ENCODE measurements at regions not wholly inside any gene's neighbourhood (a gene's known extent, or its start where the extent isn't known, plus 50 kb on each side); places are given as distances from the start of the nearest gene placed in this dataset.

DNA sequence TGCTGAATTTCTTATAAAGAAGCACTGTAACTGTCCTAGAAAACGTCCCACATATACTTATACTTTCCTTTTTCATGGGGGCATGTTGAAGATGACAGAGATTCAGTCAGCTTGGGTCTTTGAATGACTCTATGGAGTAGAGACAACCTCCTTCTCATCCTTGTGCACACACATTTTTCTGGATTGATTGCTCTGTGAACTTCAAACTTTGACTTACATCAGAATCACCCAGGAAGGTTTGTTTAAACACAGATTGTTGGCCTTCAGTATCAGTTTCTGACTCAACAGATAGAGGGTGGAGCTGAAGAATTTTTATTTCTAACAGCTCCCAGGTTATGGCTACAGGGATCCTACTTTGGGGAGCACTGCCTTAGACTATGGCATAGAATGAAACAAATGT is 97.6 kb upstream of the DGKB start:
- H3K4me3 ChIP-seq (ENCODE audit: low read depth, low read length) = no peak overlapping the region
- no peak overlapping the region for H3K27ac ChIP-seq (ENCODE audit: extremely low read depth, low read depth, low read length)
- no peaks in the 10 kb centered on the region for H3K4me1 ChIP-seq (ENCODE audit: control insufficient read depth, insufficient read depth, low read length)
- no peaks in the 10 kb centered on the region for H3K9me3 ChIP-seq (ENCODE audit: control insufficient read depth, insufficient read depth, low read depth, low read length)
- H3K36me3 ChIP-seq (ENCODE audit: control insufficient read depth in 2 of 2, insufficient read depth in 1 of 2, low read length in 2 of 2) = no peaks in the 10 kb centered on the region
- ChIA-PET POLR2A (no interaction called here), CTCF (no interaction called here)
- no peak for TF ChIP-seq FEZF1 (tag by site-specific recombination; IDR thresholded peaks at IDR 0.05)
- TF ChIP-seq, protein P1, sequence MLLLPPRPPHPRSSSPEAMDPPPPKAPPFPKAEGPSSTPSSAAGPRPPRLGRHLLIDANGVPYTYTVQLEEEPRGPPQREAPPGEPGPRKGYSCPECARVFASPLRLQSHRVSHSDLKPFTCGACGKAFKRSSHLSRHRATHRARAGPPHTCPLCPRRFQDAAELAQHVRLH (tag by site-specific recombination; IDR thresholded peaks at IDR 0.05) = no peak
- TF ChIP-seq PRDM1 (tag by site-specific recombination; IDR thresholded peaks at IDR 0.05) = no peak
- TF ChIP-seq, protein P2, sequence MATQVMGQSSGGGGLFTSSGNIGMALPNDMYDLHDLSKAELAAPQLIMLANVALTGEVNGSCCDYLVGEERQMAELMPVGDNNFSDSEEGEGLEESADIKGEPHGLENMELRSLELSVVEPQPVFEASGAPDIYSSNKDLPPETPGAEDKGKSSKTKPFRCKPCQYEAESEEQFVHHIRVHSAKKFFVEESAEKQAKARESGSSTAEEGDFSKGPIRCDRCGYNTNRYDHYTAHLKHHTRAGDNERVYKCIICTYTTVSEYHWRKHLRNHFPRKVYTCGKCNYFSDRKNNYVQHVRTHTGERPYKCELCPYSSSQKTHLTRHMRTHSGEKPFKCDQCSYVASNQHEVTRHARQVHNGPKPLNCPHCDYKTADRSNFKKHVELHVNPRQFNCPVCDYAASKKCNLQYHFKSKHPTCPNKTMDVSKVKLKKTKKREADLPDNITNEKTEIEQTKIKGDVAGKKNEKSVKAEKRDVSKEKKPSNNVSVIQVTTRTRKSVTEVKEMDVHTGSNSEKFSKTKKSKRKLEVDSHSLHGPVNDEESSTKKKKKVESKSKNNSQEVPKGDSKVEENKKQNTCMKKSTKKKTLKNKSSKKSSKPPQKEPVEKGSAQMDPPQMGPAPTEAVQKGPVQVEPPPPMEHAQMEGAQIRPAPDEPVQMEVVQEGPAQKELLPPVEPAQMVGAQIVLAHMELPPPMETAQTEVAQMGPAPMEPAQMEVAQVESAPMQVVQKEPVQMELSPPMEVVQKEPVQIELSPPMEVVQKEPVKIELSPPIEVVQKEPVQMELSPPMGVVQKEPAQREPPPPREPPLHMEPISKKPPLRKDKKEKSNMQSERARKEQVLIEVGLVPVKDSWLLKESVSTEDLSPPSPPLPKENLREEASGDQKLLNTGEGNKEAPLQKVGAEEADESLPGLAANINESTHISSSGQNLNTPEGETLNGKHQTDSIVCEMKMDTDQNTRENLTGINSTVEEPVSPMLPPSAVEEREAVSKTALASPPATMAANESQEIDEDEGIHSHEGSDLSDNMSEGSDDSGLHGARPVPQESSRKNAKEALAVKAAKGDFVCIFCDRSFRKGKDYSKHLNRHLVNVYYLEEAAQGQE (tag by site-specific recombination; IDR thresholded peaks at IDR 0.05) = no peak

DNA sequence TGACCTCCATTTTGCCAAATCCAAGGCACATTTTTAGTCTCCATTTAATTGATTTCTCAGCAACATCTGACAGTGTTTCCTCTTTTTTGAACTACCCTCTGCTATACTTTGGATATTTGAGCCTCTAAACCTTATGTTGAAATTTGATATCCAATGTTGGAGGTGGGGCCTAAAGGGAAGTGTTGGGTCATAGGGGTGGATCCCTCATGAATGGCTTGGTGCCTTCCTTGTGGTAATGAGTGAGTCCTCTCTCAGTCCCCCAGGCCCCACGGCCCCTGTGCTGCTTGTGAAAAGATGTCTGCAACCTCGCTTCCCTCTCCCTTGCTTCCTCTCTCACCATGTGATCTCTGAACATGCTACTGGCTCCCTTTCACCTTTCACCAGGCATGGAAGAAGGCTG is 96.8 kb upstream of the DGKB start:
- TF ChIP-seq ZNF157 (tag by site-specific recombination; IDR thresholded peaks at IDR 0.05) (no peak), SALL2 (tag by site-specific recombination; IDR thresholded peaks at IDR 0.05; ENCODE audit: borderline replicate concordance) (no peak), ZNF133 (tag by site-specific recombination; IDR thresholded peaks at IDR 0.05) (no peak), ZNF423 (tag by site-specific recombination; IDR thresholded peaks at IDR 0.05) (no peak), ZNF23 (tag by site-specific recombination; IDR thresholded peaks at IDR 0.05; ENCODE audit: borderline replicate concordance) (no peak), ZNF473 (tag by site-specific recombination; IDR thresholded peaks at IDR 0.05) (no peak)
- TF ChIP-seq, protein P1 (tag by site-specific recombination; IDR thresholded peaks at IDR 0.05) = no peak
- Histone ChIP-seq H3K9me3 (ENCODE audit: control insufficient read depth, insufficient read depth, low read depth, low read length) (no peaks in the 10 kb centered on the region), H3K27ac (ENCODE audit: extremely low read depth, low read depth, low read length) (no peak overlapping the region), H3K4me1 (ENCODE audit: control insufficient read depth, insufficient read depth, low read length) (no peaks in the 10 kb centered on the region), H3K4me3 (ENCODE audit: low read depth, low read length) (no peak overlapping the region), H3K36me3 (ENCODE audit: control insufficient read depth in 2 of 2, insufficient read depth in 1 of 2, low read length in 2 of 2) (no peaks in the 10 kb centered on the region)
- ChIA-PET POLR2A (no interaction called here), CTCF (no interaction called here)

DNA sequence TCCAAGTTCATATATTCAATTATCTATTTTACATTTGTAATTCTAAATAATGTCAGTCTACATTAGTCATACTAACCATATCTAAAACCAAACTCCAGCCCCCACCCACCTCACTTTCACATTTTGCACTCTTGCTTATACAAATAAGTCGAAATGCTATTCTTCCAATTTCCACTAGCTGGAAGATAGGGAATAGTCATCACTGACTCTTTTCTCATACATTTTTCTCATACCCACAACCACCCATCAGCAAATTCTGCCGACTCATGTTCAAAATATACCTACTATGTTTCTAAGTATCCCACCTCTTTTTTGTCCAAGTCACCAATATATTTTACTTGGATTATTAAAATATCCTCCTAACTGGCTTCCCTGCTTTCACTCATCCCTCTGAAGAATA is 93.2 kb upstream of the DGKB start:
- CTCF ChIA-PET = interaction anchor here (0.5 to 0.7 kb wide), 3 partner anchors 14 to 102 kb away, joined by 3 to 4 read pairs (median 4); no protein-coding TSS in a partner anchor
- Histone ChIP-seq H3K9me3 (ENCODE audit: control insufficient read depth, insufficient read depth, low read depth, low read length) (no peaks in the 10 kb centered on the region), H3K4me1 (ENCODE audit: control insufficient read depth, insufficient read depth, low read length) (no peaks in the 10 kb centered on the region), H3K27ac (ENCODE audit: extremely low read depth, low read depth, low read length) (no peak overlapping the region), H3K36me3 (ENCODE audit: control insufficient read depth in 2 of 2, insufficient read depth in 1 of 2, low read length in 2 of 2) (no peaks in the 10 kb centered on the region), H3K4me3 (ENCODE audit: low read depth, low read length) (no peak overlapping the region)
- no peak for TF ChIP-seq ZNF23 (tag by site-specific recombination; IDR thresholded peaks at IDR 0.05; ENCODE audit: borderline replicate concordance)
- TF ChIP-seq, protein P3, sequence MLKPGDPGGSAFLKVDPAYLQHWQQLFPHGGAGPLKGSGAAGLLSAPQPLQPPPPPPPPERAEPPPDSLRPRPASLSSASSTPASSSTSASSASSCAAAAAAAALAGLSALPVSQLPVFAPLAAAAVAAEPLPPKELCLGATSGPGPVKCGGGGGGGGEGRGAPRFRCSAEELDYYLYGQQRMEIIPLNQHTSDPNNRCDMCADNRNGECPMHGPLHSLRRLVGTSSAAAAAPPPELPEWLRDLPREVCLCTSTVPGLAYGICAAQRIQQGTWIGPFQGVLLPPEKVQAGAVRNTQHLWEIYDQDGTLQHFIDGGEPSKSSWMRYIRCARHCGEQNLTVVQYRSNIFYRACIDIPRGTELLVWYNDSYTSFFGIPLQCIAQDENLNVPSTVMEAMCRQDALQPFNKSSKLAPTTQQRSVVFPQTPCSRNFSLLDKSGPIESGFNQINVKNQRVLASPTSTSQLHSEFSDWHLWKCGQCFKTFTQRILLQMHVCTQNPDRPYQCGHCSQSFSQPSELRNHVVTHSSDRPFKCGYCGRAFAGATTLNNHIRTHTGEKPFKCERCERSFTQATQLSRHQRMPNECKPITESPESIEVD (tag by site-specific recombination; IDR thresholded peaks at IDR 0.05) = no peak
- POLR2A ChIA-PET = no interaction called here

DNA sequence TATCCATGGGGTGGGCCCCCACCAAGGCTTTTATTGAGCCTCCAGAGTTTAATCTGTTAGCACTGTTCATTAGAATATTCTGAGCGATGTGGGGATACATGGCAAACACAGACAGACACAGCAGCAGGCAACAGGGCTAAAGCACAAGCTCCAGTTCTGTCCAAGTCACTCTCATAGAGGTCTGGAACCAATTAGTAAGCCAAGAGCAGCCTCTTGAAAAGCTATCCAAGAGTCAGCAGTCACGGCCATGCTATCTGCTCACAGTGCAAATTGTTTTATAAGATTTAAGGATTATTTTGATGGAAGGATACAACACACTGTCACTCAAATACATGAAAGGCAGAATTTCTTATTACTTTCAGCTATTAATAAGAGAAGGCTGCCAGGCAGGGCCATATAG is 86.4 kb upstream of the DGKB start:
- ChIA-PET CTCF (interaction anchor here (0.6 to 1.3 kb wide), 2 partner anchors 19 to 139 kb away, joined by 3 to 6 read pairs; no protein-coding TSS in a partner anchor), POLR2A (no interaction called here)
- no peaks in the 10 kb centered on the region for H3K4me1 ChIP-seq (ENCODE audit: control insufficient read depth, insufficient read depth, low read length)
- H3K4me3 ChIP-seq (ENCODE audit: low read depth, low read length) = no peak overlapping the region
- H3K36me3 ChIP-seq (ENCODE audit: control insufficient read depth in 2 of 2, insufficient read depth in 1 of 2, low read length in 2 of 2) = no peaks in the 10 kb centered on the region
- H3K27ac ChIP-seq (ENCODE audit: extremely low read depth, low read depth, low read length) = no peak overlapping the region
- no peaks in the 10 kb centered on the region for H3K9me3 ChIP-seq (ENCODE audit: control insufficient read depth, insufficient read depth, low read depth, low read length)
- TF ChIP-seq ZNF561 (tag by site-specific recombination; IDR thresholded peaks at IDR 0.05; ENCODE audit: borderline replicate concordance) = no peak
- no peak for TF ChIP-seq ZNF626 (tag by site-specific recombination; IDR thresholded peaks at IDR 0.05)
- TF ChIP-seq ZNF501 (tag by site-specific recombination; IDR thresholded peaks at IDR 0.05) = no peak
- no peak for TF ChIP-seq ZNF660 (tag by site-specific recombination; IDR thresholded peaks at IDR 0.05)
- no peak for TF ChIP-seq ZNF335 (tag by site-specific recombination; conservative IDR thresholded peaks at IDR 0.05)
- no peak for TF ChIP-seq WT1 (tag by site-specific recombination; IDR thresholded peaks at IDR 0.05)
- TF ChIP-seq HOXA7 (CRISPR knock-in tag; IDR thresholded peaks at IDR 0.05; ENCODE audit: borderline replicate concordance) = no peak
- no peak for TF ChIP-seq ZNF114 (tag by site-specific recombination; IDR thresholded peaks at IDR 0.05)
- no peak for TF ChIP-seq ZNF560 (tag by site-specific recombination; IDR thresholded peaks at IDR 0.05; ENCODE audit: borderline replicate concordance)
- no peak for TF ChIP-seq ZNF610 (tag by site-specific recombination; IDR thresholded peaks at IDR 0.05; ENCODE audit: borderline replicate concordance)
- TF ChIP-seq REPIN1 (tag by site-specific recombination; IDR thresholded peaks at IDR 0.05; ENCODE audit: low read depth) = no peak
